HG03378 (cell line): ENCODE measurements at regions not wholly inside any gene's neighbourhood (a gene's known extent, or its start where the extent isn't known, plus 50 kb on each side); places are given as distances from the start of the nearest gene placed in this dataset.
"Not testable (repeated sequence)": the region's sequence is repeated elsewhere in the genome, so short reads cannot be mapped to it uniquely, and the experiment has no call there.

Source experiments
- ATAC-seq: cut with Tn5 transposase; IDR thresholded peaks from one replicate; pipeline ENCODE4 v1.9.1; 2021; ENCODE audit warnings: mild to moderate bottlenecking, moderate library complexity; ENCODE audit not compliant: unreplicated experiment

DNA sequence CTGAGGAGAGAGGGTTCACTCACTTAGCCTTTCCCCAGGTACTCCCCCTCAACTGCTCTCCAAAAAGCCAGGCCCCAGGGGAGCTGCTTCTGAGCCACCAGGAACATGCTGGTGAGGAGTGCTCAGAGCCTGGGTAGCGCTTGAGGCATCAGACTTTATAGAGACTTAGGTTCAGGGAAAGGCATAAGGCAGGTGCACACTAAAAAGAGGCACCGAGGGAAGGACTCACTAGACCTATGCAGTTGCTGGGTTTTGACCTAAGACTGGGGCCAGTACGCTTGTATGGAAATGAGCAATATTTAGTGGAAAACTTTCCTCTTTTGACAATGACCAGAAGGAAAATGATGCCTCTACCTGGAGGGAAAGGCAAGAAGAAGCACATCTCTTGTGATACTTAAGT lies 589.1 kb downstream of the RPIA start:
- not testable (repeated sequence) for ATAC-seq

DNA sequence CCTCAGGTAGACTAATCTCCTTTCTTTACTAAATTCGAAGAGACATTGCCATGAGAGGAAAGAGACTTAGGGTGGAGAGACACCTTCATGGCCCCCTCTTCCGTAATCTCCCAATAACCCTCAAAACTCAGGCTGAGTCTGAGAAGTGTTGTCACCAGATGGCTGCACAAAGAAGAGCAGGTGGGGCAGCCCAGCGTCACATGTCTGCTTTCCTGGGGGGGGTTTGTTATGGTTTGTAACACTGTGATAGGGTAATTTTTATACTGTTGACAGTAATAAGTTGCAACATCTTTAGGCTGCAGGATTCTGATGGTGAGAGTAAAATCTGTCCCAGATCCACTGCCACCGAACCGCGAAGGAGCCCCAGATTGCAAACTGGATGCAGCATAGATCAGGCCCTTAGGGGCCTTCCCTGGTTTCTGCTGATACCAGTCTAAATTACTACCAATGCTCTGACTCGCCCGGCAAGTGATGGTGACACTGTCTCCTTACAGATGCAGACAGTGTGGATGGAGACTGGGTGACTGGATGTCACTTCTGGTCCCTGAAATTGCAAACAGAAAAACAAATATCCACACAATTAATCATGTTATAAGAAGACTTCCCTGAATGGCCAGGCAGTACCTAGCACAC lies 595.1 kb downstream of the RPIA start:
- ATAC-seq: not testable (repeated sequence)

DNA sequence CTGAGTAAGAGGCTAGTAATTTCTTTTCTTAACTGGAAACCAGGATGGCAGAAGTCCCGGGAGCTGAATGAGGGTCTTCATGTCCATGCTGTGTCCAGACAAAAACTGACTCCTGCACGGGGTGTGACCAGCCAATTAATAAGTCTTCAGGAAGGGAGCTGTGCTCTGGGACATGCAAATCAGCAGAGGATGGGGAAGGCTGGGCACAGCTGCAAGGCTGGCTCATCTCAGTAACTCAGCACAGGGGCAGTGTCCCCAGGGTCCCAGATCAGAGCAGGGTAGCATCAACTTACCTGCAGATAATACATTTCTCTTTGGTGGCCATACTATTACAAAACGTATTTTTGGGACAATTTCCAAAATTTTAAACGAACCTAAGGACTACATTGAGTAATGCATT lies 595.6 kb downstream of the RPIA start:
- not testable (repeated sequence) for ATAC-seq

DNA sequence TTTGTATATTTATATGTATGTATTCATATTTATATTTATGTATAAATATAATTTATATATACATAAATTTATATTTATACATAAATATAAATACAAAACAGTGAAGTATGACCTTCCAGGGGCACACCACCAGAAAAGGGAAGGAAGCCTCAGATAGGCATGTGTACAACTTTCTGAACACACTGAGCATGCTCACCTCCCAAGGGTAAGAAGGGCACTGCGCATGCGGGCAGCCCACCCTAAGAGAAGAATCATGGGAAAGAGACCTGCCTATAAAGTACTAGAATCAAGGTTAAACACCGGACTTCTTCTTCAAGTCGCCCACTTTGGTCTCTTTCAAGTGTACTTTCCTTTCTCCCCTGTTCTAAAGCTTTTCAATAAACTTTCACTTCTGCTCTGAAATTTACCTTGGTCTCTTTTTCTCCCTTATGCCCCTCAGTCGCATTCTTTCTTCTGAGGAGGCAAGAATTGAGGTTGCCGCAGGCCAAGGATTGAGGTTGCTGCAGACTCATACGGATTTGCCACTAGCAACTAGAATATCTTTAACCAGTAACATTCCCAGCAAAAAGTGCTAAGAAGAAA lies 600.3 kb downstream of the RPIA start:
- ATAC-seq: not testable (repeated sequence)

DNA sequence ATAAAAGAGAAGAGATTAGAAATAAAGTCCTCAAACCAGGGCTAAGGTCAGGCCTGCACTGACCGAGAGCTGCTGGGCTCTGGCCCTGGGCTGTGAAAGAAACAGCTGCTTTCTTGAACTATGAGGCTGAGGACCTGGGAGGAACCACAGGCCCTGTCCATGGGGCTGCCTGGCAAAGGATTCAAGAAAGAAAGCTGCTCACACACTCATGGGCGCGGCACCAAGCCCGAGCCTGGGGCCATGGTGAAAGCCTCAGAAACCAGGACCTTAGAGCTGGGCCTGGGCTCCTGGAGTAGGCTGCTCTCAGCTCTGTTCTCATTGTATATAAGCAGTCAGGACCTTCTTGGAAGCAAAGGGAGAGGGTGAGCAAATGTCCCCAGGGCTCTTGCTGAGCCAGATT lies 601.9 kb downstream of the RPIA start:
- ATAC-seq: not testable (repeated sequence)

DNA sequence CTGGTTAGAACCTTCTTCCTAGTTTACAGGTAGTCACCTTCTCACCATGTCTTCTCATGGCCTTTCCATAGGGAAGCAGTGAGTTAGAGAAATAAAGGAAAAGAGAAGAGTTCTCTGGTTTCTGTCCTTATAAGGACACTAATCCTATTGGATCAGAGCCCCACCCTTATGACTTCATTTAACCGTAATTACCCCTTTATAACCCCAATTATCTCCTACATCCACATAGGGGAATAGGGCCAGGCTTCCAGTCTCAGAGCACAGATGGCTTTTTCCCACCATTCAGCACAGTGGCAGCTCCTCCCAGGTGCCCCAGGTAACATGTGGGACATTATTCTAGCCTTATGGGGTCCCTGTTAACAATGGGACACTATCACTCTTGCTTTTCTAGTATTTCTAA lies 602.9 kb downstream of the RPIA start:
- not testable (repeated sequence) for ATAC-seq

DNA sequence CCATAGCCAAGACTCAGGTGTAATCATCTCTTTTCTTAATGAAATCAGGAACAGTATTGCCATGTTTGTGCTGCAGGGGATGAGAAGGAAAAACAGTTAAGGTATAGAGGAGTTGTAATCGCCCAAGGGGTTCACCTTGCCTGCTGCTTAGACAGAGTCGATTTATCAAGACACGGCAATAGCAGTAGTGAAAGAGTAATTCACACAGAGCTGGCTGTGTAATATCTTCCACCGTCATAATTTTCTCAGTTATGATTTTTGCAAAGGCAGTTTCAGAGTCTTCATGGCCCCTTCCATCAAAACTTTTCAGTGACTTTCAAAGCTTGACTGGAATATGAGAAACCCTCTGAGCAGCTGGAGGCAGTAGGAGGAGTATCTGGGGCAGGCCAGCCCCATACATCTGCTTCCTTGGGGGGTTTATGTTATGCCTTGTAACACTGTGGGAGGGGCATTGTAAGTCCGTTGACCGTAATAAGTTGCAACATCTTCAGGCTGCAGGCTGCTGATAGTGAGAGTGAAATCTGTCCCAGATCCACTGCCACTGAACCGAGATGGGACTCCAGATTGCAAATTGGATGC lies 605.4 kb downstream of the RPIA start:
- ATAC-seq: not testable (repeated sequence)

DNA sequence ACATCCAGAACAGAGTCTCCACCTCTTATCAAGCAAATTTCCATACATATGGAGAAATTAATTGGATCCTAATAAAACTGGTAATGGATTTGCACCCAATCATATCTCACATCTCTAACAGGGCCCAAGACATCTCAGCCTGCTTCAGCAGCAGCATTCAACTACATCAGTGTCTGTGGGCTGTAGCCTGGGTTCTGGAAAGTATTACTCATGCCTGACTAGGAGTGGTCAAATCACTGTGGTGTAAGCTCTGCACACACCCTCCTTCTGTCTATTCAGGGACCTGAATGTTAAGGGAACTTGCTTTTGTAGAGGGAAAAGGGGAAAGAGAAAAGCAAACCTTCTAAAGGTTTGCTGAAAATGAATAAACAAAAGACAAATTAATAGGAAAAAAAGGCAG lies 607.7 kb downstream of the RPIA start:
- ATAC-seq: peak; percentile 59

DNA sequence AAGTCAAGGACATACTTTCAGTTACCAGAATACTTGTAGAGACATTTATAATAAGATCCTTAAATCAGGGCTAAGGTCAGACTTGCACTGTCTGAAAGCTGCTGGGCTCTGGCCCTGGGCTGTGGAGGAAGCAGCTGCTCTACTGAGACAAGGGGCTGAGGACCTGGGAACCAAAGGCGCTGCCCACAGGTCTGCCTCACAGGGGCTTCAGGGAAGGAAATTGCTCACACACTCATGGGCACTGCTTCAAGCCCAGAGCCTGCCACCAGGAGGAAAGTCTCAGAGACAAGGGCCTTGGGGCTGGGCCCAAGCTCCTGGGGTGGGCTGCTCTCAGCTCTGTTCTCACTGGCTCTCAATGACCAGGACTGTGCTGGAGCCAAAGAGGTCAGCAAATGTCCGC lies 614.1 kb downstream of the RPIA start:
- not testable (repeated sequence) for ATAC-seq

DNA sequence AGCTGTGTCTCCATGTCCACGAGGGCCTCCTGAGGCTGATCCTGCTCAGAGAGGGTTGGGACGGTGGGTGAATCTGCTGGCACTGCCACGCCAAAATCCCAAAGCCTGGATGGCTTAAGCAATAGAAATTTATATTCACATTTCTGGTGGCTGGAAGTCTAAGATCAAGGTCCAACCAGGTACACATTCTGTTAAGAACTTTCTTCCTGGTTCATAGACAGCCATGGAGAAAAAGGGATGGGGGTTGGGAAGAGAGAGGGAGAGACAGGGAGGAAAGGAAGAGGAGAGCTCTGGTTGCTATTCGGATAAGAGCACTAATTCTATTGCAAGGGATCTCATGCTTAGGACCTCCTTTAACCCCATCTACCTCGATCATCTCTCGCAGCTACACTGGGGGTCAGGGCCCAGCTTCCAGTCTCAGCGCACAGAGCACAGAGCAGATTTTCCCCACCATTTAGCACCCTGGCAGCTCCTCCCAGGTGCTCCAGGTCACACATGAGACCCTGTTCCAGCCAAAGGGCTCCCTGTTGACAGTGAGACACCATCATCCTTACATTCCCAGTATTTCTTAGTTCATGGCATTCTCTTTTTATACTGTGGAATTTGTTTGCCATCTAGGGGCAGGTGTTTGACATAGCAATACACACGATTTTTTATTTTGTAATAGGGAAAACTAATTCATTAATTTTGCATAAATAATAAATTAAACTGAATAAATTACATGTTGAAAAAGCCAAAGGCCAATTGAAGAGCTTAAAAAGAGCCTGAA lies 615.6 kb downstream of the RPIA start:
- ATAC-seq: not testable (repeated sequence)

DNA sequence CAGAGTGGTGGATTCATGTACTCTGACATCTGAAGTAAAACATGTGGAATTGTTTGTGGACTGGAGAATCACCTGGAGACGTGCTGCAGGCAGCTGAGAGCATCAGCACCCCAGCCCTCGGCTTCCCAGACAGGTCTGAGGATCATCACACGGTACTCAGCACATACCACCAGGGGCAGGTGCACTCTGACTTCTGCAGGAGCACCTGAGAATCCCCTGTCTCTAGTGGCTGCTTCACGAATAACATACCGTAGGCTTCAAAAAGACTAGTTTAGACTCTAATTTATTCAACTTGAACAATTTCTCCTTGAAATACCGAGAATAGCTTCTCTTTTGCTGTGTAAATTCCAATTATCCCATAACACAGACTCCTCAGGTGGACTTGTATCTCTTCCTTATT lies 627.5 kb downstream of the RPIA start:
- not testable (repeated sequence) for ATAC-seq

DNA sequence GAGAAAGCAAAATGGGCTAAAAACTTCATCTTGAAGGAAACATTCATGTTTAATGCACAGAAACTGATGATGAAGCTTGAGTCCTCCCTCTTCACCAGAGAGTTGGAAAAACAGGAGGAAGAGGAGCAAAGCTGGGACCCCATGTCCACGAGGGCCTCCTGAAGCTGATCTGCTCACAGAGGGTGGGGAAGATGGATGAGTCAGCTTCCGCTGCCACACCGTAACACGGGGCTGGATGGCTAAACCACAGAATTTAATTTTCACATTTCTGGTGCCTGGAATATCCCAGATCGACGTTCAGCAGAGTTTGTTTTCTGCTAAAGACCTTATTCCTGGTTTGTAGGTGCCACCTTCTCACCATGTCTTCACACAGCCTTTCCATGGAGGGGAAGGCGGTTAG lies 634.4 kb downstream of the RPIA start:
- ATAC-seq: not testable (repeated sequence)

DNA sequence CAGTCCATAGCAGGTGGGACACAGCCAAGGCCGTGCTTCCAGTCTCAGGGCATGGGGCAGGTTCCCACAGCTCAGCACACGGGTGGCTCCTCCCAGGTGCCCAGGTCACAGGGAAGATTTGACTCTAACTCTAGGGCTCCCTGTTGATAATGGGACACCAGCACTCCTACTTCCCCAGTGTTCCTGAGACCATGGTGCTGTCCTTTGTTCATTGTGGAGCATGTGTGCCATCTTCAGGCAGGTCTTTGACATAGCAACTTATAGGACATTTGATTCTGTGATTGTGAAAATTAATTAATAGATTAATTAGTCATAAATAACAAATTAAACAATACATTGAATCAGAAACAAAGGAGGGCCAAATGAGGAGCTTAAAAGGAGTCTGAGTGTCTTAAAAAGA lies 635.0 kb downstream of the RPIA start:
- ATAC-seq: not testable (repeated sequence)

DNA sequence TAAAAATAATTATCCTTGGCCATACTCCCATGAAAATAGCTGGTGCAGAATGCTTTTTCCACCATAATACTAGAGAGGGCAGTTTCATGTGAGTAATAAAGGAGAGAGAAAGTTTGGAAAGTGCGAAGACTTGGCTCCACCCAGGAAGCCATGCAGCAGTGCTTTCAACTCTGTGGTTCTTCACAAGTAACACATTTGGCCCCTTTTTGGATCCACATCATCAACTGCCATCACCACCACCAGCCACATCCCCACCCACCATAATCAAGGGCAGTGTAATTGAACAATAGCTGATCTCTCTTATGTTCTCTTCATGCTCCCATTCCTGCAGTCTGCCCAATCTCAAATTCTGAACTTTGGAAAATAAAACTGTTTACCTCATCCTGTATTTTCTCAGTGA lies 637.3 kb downstream of the RPIA start:
- not testable (repeated sequence) for ATAC-seq
